Naive thymus-derived CD8-positive, alpha-beta T cell (primary cell): ENCODE measurements at regions not wholly inside any gene's neighbourhood (a gene's known extent, or its start where the extent isn't known, plus 50 kb on each side); places are given as distances from the start of the nearest gene placed in this dataset.
A peak's percentile ranks its signal among the peaks of the same experiment; 100 is the strongest.
"Not testable (repeated sequence)": the region's sequence is repeated elsewhere in the genome, so short reads cannot be mapped to it uniquely, and the experiment has no call there.

Experiments used
- ATAC-seq, 2 donors: fragments of 150-1000 bp; cut with Tn5 transposase in 1 of 2; sonication (Bioruptor Pico), chemical (Tn5 transposase) in 1 of 2; 1 replicate in 1 of 2; 2 replicates in 1 of 2; pipeline ENCODE4 v1.10.0; 2021; ENCODE audit warnings: mild to moderate bottlenecking in 2 of 2, moderate library complexity in 2 of 2
- POLR2A ChIA-PET: fragments of 350-600 bp; sonication (Branson Sonifier 250); formaldehyde crosslinking; loops from one replicate; lab custom pipeline; 2021; ENCODE audit warnings: antibody characterized with exemption; lab: Charles Lee
- DNase-seq, 10 donors: peaks; one replicate each; pipeline versions ENCODE4 v3.0.0 to v3.0.0-alpha.2; 2020 to 2022
- H3K27ac Mint-ChIP-seq, 10 donors: one replicate each; pipeline ENCODE4 v1.8.0; 2020 to 2022; ENCODE audit warnings: mild to moderate bottlenecking in 10 of 10, mixed read lengths in 10 of 10, moderate library complexity in 4 of 10, inconsistent platforms in 1 of 10
- H3K27me3 Mint-ChIP-seq, 5 donors: one replicate each; pipeline ENCODE4 v1.8.0; 2021 to 2022; ENCODE audit warnings: mixed read lengths in 5 of 5
- H3K36me3 Mint-ChIP-seq, 3 donors: one replicate each; pipeline ENCODE4 v1.8.0; 2020 to 2022; ENCODE audit warnings: mixed read lengths in 3 of 3, mild to moderate bottlenecking in 2 of 3, inconsistent platforms in 1 of 3
- H3K4me1 Mint-ChIP-seq, 4 donors: one replicate each; pipeline ENCODE4 v1.8.0; 2021 to 2022; ENCODE audit warnings: mixed read lengths in 4 of 4
- H3K4me3 Mint-ChIP-seq, 10 donors: one replicate each; pipeline ENCODE4 v1.8.0; 2020 to 2022; ENCODE audit warnings: mild to moderate bottlenecking in 10 of 10, mixed read lengths in 10 of 10, moderate library complexity in 6 of 10, inconsistent platforms in 1 of 10
- H3K9me3 Mint-ChIP-seq, 9 donors: one replicate each; pipeline ENCODE4 v1.8.0; 2020 to 2022; ENCODE audit warnings: mixed read lengths in 9 of 9, mild to moderate bottlenecking in 3 of 9, inconsistent platforms in 1 of 9, moderate library complexity in 1 of 9

DNA sequence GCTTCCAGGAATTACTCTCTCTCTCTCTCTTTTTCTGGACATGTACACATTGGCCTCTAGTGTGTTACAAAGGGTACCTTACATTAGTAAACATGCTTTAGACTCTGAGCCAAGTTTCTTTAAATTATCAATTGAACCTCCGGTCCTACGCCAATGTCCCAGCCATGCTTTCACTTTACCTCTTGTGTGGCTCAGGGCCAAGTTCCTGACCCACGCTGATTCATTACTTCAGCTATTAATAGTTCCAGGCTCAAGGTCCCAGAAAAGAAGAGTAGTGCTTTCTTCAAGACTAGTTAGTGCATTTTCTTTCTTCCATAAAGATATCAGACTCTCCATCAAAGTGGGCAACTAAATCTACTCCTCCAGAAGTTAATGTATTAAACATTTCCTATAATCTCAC is 195.5 kb downstream of the CDY1 start:
- H3K4me3 Mint-ChIP-seq, H3K36me3 Mint-ChIP-seq, POLR2A ChIA-PET, H3K27ac Mint-ChIP-seq, H3K27me3 Mint-ChIP-seq, ATAC-seq, H3K4me1 Mint-ChIP-seq, H3K9me3 Mint-ChIP-seq, DNase-seq: not testable (repeated sequence)

DNA sequence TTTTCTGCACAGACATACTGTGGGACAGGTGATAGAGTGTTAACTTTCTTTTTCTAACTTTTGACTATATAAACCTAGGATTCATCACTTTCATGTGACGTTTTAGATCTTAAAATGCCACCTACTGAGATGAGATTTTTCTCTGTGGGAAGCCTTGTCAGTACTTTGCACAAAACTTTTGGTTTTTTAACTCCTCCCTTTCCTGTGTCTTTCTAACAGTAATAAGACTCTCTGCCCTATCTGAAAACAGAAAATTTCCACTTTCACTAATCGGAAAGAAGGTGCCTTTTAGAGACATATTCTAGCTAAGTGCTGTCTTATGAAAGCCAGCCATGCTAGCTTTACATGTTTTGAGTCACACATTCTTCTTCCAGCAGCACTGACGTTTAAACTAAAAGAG is 197.1 kb downstream of the CDY1 start:
- H3K4me3 Mint-ChIP-seq, DNase-seq, H3K9me3 Mint-ChIP-seq, H3K4me1 Mint-ChIP-seq, H3K27me3 Mint-ChIP-seq, POLR2A ChIA-PET, H3K36me3 Mint-ChIP-seq, H3K27ac Mint-ChIP-seq: not testable (repeated sequence)
- peak in 1 of 2 donors; percentile 30 for ATAC-seq

DNA sequence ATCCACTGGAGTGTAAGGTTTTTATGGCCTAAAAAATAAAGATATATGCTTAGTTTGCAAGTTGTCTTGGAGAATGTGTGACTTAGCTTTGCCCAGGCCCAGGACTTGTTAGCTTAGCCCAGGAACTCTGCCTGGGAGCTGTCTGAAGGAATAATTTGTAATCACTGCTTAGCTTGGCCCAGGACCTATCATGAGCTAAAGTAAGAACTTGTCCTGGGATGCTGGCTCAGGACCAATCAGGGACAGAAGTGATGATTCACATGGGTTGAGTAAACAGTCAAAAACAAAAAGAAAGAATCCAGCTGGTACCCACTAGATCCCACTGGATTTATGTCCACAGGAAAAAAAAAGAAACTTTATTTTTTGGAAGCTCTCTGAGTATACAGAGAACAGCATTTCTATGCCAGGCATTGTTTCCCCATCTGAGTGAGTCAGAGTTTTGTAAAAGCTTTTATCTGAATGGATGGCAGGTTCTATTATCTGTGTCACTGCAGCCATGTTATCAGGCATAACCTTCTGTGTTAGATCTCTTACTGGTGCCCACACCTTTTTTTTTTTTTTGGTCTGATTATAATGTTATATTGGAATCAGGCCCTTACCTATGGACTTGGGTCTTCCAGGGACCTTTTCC is 199.9 kb downstream of the CDY1 start:
- ATAC-seq, H3K27ac Mint-ChIP-seq, POLR2A ChIA-PET, H3K9me3 Mint-ChIP-seq, DNase-seq, H3K27me3 Mint-ChIP-seq, H3K4me3 Mint-ChIP-seq, H3K36me3 Mint-ChIP-seq, H3K4me1 Mint-ChIP-seq: not testable (repeated sequence)

DNA sequence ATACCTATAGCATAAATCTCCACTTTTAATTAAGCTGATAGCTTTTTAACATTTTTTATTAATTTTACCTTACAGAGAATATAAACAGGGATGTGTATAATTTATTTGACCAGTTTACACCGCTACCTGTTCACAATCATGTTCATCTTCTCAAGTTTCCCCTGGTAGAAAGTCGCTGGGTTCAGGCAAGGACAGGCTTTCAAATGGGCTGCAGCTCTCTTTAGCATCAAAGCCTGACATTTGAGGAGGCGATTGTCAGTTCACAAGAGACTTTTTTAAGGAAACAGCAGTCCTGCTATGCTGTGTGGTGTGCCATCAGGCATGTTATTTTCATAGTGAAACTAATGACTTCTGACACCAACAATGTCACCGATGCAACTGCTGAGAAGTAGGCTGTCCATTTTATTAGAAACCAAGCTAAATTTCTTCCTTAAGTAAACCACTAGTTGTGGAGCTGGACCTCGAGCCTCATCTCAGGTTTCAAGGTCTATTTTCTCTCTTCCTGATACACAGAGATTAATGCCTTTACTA is 204.0 kb downstream of the CDY1 start:
- H3K4me3 Mint-ChIP-seq, H3K27ac Mint-ChIP-seq, H3K27me3 Mint-ChIP-seq, H3K4me1 Mint-ChIP-seq, POLR2A ChIA-PET, ATAC-seq, H3K36me3 Mint-ChIP-seq, H3K9me3 Mint-ChIP-seq, DNase-seq: not testable (repeated sequence)

DNA sequence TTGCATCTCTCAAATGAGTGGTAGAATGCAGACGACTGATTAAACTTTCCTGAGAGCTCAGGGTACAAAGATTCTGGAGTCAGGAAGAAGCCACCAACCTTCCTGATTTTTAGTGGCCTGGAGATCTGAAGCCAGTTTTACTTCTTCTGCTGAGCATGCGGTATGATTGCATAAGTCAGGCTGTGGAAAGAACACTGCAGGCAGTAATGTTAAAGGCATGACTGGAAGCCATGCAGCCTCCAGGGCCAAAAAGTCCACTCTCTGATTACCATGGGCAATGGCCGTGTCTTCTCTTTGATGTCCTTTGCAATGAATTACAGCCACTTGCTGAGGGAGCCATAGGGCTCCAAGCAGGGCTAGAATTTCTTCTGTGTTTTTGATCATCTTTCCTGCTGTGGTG is 218.0 kb downstream of the CDY1 start:
- DNase-seq, H3K27me3 Mint-ChIP-seq, H3K36me3 Mint-ChIP-seq, H3K9me3 Mint-ChIP-seq, ATAC-seq, H3K4me3 Mint-ChIP-seq, H3K4me1 Mint-ChIP-seq, POLR2A ChIA-PET, H3K27ac Mint-ChIP-seq: not testable (repeated sequence)

DNA sequence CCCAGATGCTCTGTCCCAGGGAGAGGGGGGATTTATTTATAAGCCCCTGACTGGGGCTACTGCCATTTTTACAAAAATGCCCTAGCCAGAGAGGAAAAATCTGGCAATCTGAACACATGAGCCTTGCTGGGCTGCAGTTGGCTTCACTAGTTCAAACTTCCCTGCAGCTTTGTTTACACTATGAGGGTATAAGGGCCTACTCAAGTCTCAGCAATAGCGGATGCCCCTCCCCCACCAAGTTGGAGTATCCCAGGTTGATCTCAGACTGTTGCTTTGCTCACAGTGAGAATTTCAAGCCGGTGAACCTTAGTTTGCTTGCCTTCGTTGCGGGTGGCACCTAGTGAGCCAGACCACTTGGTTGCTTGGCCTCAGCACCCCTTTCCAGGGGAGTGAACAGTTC is 246.6 kb downstream of the CDY1 start:
- H3K4me1 Mint-ChIP-seq, H3K27me3 Mint-ChIP-seq, DNase-seq, ATAC-seq, H3K4me3 Mint-ChIP-seq, H3K27ac Mint-ChIP-seq, H3K9me3 Mint-ChIP-seq, H3K36me3 Mint-ChIP-seq, POLR2A ChIA-PET: not testable (repeated sequence)

DNA sequence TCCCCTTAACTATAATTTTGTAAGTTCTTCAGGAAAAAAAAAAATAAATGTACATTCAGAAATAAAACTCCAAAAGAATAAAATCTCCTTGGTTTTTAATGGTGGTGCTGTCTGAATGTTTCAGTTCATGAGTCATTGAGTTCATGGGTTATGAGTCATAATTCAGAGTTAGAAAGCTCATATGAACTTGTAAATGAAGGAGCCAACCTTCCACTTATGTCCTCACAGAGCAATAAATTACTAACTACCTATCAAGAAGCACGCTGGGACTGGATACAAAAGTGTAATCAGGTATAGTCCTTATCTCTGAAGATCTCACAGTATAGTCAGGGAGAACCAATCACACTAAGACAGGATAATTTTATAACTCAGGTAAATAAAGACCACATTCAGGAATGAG is 257.1 kb downstream of the CDY1 start:
- H3K27me3 Mint-ChIP-seq, H3K4me1 Mint-ChIP-seq, ATAC-seq, H3K27ac Mint-ChIP-seq, H3K36me3 Mint-ChIP-seq, H3K4me3 Mint-ChIP-seq, DNase-seq, H3K9me3 Mint-ChIP-seq, POLR2A ChIA-PET: not testable (repeated sequence)

DNA sequence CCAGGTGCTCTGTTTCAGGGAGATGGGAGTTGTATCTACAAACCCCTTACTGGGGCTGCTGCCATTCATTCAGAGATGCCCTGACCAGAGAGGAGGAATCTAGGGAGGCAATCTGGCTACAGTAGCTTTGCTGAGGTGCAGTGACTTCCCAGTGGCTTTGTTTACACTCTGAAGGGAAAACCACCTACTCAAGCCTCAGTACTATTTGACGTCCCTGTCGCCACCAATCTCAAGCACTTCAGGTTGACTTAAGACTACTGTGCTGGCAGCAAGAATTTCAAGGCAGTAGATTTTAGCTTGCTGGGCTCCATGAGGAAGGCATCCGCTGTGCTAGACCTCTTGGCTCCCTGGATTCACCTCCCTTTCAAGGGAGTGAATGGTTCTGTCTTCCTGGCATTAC is 299.1 kb downstream of the CDY1 start:
- ATAC-seq, H3K27me3 Mint-ChIP-seq, H3K9me3 Mint-ChIP-seq, H3K4me1 Mint-ChIP-seq, H3K36me3 Mint-ChIP-seq, H3K27ac Mint-ChIP-seq, POLR2A ChIA-PET, H3K4me3 Mint-ChIP-seq, DNase-seq: not testable (repeated sequence)
